ENCODE measurements at regions not wholly inside any gene's neighbourhood (a gene's known extent, or its start where the extent isn't known, plus 50 kb on each side); places are given as distances from the start of the nearest gene placed in this dataset.

- TF ChIP-seq, protein P1, sequence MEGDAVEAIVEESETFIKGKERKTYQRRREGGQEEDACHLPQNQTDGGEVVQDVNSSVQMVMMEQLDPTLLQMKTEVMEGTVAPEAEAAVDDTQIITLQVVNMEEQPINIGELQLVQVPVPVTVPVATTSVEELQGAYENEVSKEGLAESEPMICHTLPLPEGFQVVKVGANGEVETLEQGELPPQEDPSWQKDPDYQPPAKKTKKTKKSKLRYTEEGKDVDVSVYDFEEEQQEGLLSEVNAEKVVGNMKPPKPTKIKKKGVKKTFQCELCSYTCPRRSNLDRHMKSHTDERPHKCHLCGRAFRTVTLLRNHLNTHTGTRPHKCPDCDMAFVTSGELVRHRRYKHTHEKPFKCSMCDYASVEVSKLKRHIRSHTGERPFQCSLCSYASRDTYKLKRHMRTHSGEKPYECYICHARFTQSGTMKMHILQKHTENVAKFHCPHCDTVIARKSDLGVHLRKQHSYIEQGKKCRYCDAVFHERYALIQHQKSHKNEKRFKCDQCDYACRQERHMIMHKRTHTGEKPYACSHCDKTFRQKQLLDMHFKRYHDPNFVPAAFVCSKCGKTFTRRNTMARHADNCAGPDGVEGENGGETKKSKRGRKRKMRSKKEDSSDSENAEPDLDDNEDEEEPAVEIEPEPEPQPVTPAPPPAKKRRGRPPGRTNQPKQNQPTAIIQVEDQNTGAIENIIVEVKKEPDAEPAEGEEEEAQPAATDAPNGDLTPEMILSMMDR (IDR thresholded peaks at IDR 0.05) = no peak
- TF ChIP-seq EZH2phosphoT487 (IDR thresholded peaks at IDR 0.05) (no peak), EZH2 (IDR thresholded peaks at IDR 0.05) (no peak)
Observed at GRCh38 chr14:38111046-38111445, 96.7 kb upstream of the SSTR1 start.
